Muscle layer of colon (tissue), 2 donors: ENCODE measurements at regions not wholly inside any gene's neighbourhood (a gene's known extent, or its start where the extent isn't known, plus 50 kb on each side); places are given as distances from the start of the nearest gene placed in this dataset.

Experiments
- H3K27ac ChIP-seq: one replicate; pipeline ENCODE4 v1.7.0; 2013; ENCODE audit warnings: low read depth, mild to moderate bottlenecking, low read length, moderate library complexity
- H3K27me3 ChIP-seq, 2 donors: one replicate each; pipeline ENCODE4 v1.7.0; 2013; ENCODE audit warnings: low read length in 2 of 2, mild to moderate bottlenecking in 2 of 2; ENCODE audit not compliant: insufficient read depth in 2 of 2, control insufficient read depth in 1 of 2
- H3K36me3 ChIP-seq: one replicate; pipeline ENCODE4 v1.7.0; 2013; ENCODE audit warnings: mild to moderate bottlenecking, low read length; ENCODE audit not compliant: insufficient read depth
- H3K4me1 ChIP-seq: one replicate; pipeline ENCODE4 v1.7.0; 2013; ENCODE audit warnings: mild to moderate bottlenecking, low read length; ENCODE audit not compliant: insufficient read depth
- H3K4me3 ChIP-seq, 2 donors: one replicate each; pipeline ENCODE4 v1.7.0; 2013; ENCODE audit warnings: low read length in 2 of 2, low read depth in 1 of 2, mild to moderate bottlenecking in 1 of 2, moderate library complexity in 1 of 2
- H3K9ac ChIP-seq: one replicate; pipeline ENCODE4 v1.7.0; 2013; ENCODE audit warnings: low read length
- H3K9me3 ChIP-seq: one replicate; pipeline ENCODE4 v1.7.0; 2013; ENCODE audit warnings: mild to moderate bottlenecking, low read length
- donor health status: abdominal sarcoma.
- donor health status: Adenocarcinoma of cecum.

GRCh38 chrX:20352504-20352903, 85.8 kb upstream of the RPS6KA3 start:
- Histone ChIP-seq H3K9ac (no peak overlapping the region), H3K36me3 (no peaks in the 10 kb centered on the region)

GRCh38 chrX:20350596-20350995, 83.9 kb upstream of the RPS6KA3 start:
- H3K27ac ChIP-seq: no peak overlapping the region
- no peak overlapping the region for H3K4me3 ChIP-seq
- no peaks in the 10 kb centered on the region for H3K27me3 ChIP-seq
- no peaks in the 10 kb centered on the region for H3K36me3 ChIP-seq
- H3K9me3 ChIP-seq: no peaks in the 10 kb centered on the region
- no peak overlapping the region for H3K9ac ChIP-seq
- no peaks in the 10 kb centered on the region for H3K4me1 ChIP-seq

More at GRCh38 chrX:20352504-20352903, 85.8 kb upstream of the RPS6KA3 start:
- Histone ChIP-seq H3K27me3 (no peaks in the 10 kb centered on the region), H3K4me1 (no peaks in the 10 kb centered on the region), H3K4me3 (no peak overlapping the region), H3K9me3 (no peaks in the 10 kb centered on the region), H3K27ac (no peak overlapping the region)

GRCh38 chrX:20348139-20348538, 81.4 kb upstream of the RPS6KA3 start:
- Histone ChIP-seq H3K27ac (peak overlapping the region; percentile 12), H3K4me3 (no peak overlapping the region), H3K9me3 (no peaks in the 10 kb centered on the region), H3K9ac (no peak overlapping the region), H3K36me3 (no peaks in the 10 kb centered on the region), H3K27me3 (no peaks in the 10 kb centered on the region), H3K4me1 (no peaks in the 10 kb centered on the region)

- no peaks in the 10 kb centered on the region for H3K27me3 ChIP-seq
- no peaks in the 10 kb centered on the region for H3K9me3 ChIP-seq
- no peaks in the 10 kb centered on the region for H3K4me1 ChIP-seq
- no peak overlapping the region for H3K9ac ChIP-seq
- H3K4me3 ChIP-seq: no peak overlapping the region
- H3K27ac ChIP-seq: peak overlapping the region; percentile 12
- no peaks in the 10 kb centered on the region for H3K36me3 ChIP-seq
Observed at GRCh38 chrX:20347481-20347880, 80.8 kb upstream of the RPS6KA3 start.

GRCh38 chrX:20333672-20334071, 67.0 kb upstream of the RPS6KA3 start:
- no peaks in the 10 kb centered on the region for H3K36me3 ChIP-seq
- H3K27me3 ChIP-seq: no peaks in the 10 kb centered on the region
- H3K4me1 ChIP-seq: no peaks in the 10 kb centered on the region
- no peak overlapping the region for H3K9ac ChIP-seq
- no peak overlapping the region for H3K27ac ChIP-seq
- no peak overlapping the region for H3K4me3 ChIP-seq
- no peaks in the 10 kb centered on the region for H3K9me3 ChIP-seq

- Histone ChIP-seq H3K27ac (no peak overlapping the region), H3K9ac (no peak overlapping the region), H3K27me3 (peaks cover 0 to under 1% of the 10 kb centered on the region in 2 donors), H3K4me1 (no peaks in the 10 kb centered on the region), H3K9me3 (no peaks in the 10 kb centered on the region), H3K4me3 (no peak overlapping the region), H3K36me3 (no peaks in the 10 kb centered on the region)
Observed at GRCh38 chrX:20330545-20330944, 63.8 kb upstream of the RPS6KA3 start.

GRCh38 chrX:20329435-20329834, 62.7 kb upstream of the RPS6KA3 start:
- H3K36me3 ChIP-seq: no peaks in the 10 kb centered on the region
- H3K4me3 ChIP-seq: no peak overlapping the region
- no peak overlapping the region for H3K27ac ChIP-seq
- no peaks in the 10 kb centered on the region for H3K4me1 ChIP-seq
- H3K27me3 ChIP-seq: peaks cover 0 to 5% of the 10 kb centered on the region in 2 donors
- H3K9ac ChIP-seq: no peak overlapping the region
- no peaks in the 10 kb centered on the region for H3K9me3 ChIP-seq

- H3K27ac ChIP-seq: no peak overlapping the region
- peaks cover 0 to 5% of the 10 kb centered on the region in 2 donors for H3K27me3 ChIP-seq
Observed at GRCh38 chrX:20325786-20326388, 59.2 kb upstream of the RPS6KA3 start.

GRCh38 chrX:20322887-20323286, 56.2 kb upstream of the RPS6KA3 start:
- no peaks in the 10 kb centered on the region for H3K9me3 ChIP-seq
- H3K9ac ChIP-seq: no peak overlapping the region
- no peaks in the 10 kb centered on the region for H3K36me3 ChIP-seq
- H3K4me1 ChIP-seq: no peaks in the 10 kb centered on the region
- peaks cover 0 to 5% of the 10 kb centered on the region in 2 donors for H3K27me3 ChIP-seq
- no peak overlapping the region for H3K27ac ChIP-seq
- H3K4me3 ChIP-seq: no peak overlapping the region

More at GRCh38 chrX:20325786-20326388, 59.2 kb upstream of the RPS6KA3 start:
- no peaks in the 10 kb centered on the region for H3K36me3 ChIP-seq
- no peaks in the 10 kb centered on the region for H3K9me3 ChIP-seq
- H3K4me3 ChIP-seq: no peak overlapping the region
- no peaks in the 10 kb centered on the region for H3K4me1 ChIP-seq
- no peak overlapping the region for H3K9ac ChIP-seq

GRCh38 chrX:20320461-20321159, 53.9 kb upstream of the RPS6KA3 start:
- Histone ChIP-seq H3K4me1 (no peaks in the 10 kb centered on the region), H3K36me3 (no peaks in the 10 kb centered on the region), H3K9ac (no peak overlapping the region), H3K27me3 (peaks cover 0 to 5% of the 10 kb centered on the region in 2 donors), H3K9me3 (no peaks in the 10 kb centered on the region), H3K4me3 (no peak overlapping the region), H3K27ac (no peak overlapping the region)

- H3K27me3 ChIP-seq: no peaks in the 10 kb centered on the region
- H3K4me3 ChIP-seq: no peak overlapping the region
- H3K9me3 ChIP-seq: no peaks in the 10 kb centered on the region
- H3K36me3 ChIP-seq: no peaks in the 10 kb centered on the region
- H3K4me1 ChIP-seq: no peaks in the 10 kb centered on the region
- no peak overlapping the region for H3K9ac ChIP-seq
- no peak overlapping the region for H3K27ac ChIP-seq
Observed at GRCh38 chrX:20319054-20319453, 52.3 kb upstream of the RPS6KA3 start.

GRCh38 chrX:20317873-20318272, 51.2 kb upstream of the RPS6KA3 start:
- Histone ChIP-seq H3K36me3 (no peaks in the 10 kb centered on the region), H3K9ac (no peak overlapping the region), H3K4me1 (no peaks in the 10 kb centered on the region), H3K4me3 (no peak overlapping the region), H3K9me3 (no peaks in the 10 kb centered on the region), H3K27me3 (no peaks in the 10 kb centered on the region), H3K27ac (no peak overlapping the region)
